ENCODE measurements at regions not wholly inside any gene's neighbourhood (a gene's known extent, or its start where the extent isn't known, plus 50 kb on each side); places are given as distances from the start of the nearest gene placed in this dataset.

- H3K4me3 Mint-ChIP-seq, result no peak overlapping the region
Observed at GRCh38 chr1:58403894-58404293, 142.6 kb downstream of the OMA1 start.

GRCh38 chr1:58402444-58402843, 144.1 kb downstream of the OMA1 start:
- no peaks in the 10 kb centered on the region for H3K4me1 Mint-ChIP-seq
- H3K9ac ChIP-seq (ENCODE audit: extremely low read depth, low read length, poor library complexity, severe bottlenecking), result no peak overlapping the region
- no peaks in the 10 kb centered on the region for H3K36me3 Mint-ChIP-seq (ENCODE audit: low read depth)
- H3K4me3 ChIP-seq (ENCODE audit: low read length), result no peak overlapping the region
- no peaks in the 10 kb centered on the region for H3K27me3 Mint-ChIP-seq (ENCODE audit: insufficient read depth)
- H3K4me1 ChIP-seq (ENCODE audit: control insufficient read depth, insufficient read depth, low read length), result no peaks in the 10 kb centered on the region
- H3K9me3 ChIP-seq (ENCODE audit: control insufficient read depth, low read length), result no peaks in the 10 kb centered on the region
- H3K27ac Mint-ChIP-seq, result no peak overlapping the region
- TF ChIP-seq CTCF (conservative IDR thresholded peaks at IDR 0.05), result no peak
- DNase-seq, result no peak
- 84 to 92% methylated on average over 6 of the region's 6 CpGs for WGBS, 2 experiments (ENCODE audit: insufficient coverage in 1 of 2, insufficient read length in 1 of 2)
- H3K4me3 Mint-ChIP-seq, result no peak overlapping the region
- no peaks in the 10 kb centered on the region for H3K9me3 Mint-ChIP-seq
- no peak overlapping the region for H3K27ac ChIP-seq (ENCODE audit: low read depth, low read length)
- no peaks in the 10 kb centered on the region for H3K36me3 ChIP-seq (ENCODE audit: control insufficient read depth, insufficient read depth, low read length)
- no peaks in the 10 kb centered on the region for H3K27me3 ChIP-seq (ENCODE audit: control insufficient read depth, insufficient read depth, low read length, poor library complexity, severe bottlenecking)

More at GRCh38 chr1:58403894-58404293, 142.6 kb downstream of the OMA1 start:
- Histone ChIP-seq H3K36me3 (ENCODE audit: control insufficient read depth, insufficient read depth, low read length) (no peaks in the 10 kb centered on the region), H3K4me3 (ENCODE audit: low read length) (no peak overlapping the region), H3K9ac (ENCODE audit: extremely low read depth, low read length, poor library complexity, severe bottlenecking) (no peak overlapping the region), H3K27me3 (ENCODE audit: control insufficient read depth, insufficient read depth, low read length, poor library complexity, severe bottlenecking) (no peaks in the 10 kb centered on the region), H3K9me3 (ENCODE audit: control insufficient read depth, low read length) (no peaks in the 10 kb centered on the region), H3K27ac (ENCODE audit: low read depth, low read length) (no peak overlapping the region), H3K4me1 (ENCODE audit: control insufficient read depth, insufficient read depth, low read length) (no peaks in the 10 kb centered on the region)
- Mint-ChIP-seq H3K36me3 (ENCODE audit: low read depth) (no peaks in the 10 kb centered on the region), H3K9me3 (no peaks in the 10 kb centered on the region), H3K27me3 (ENCODE audit: insufficient read depth) (no peaks in the 10 kb centered on the region), H3K27ac (no peak overlapping the region), H3K4me1 (no peaks in the 10 kb centered on the region)
- 96 to 100% methylated on average over 1 of the region's 1 CpG for WGBS, 2 experiments (ENCODE audit: insufficient coverage in 1 of 2, insufficient read length in 1 of 2)
- TF ChIP-seq CTCF (conservative IDR thresholded peaks at IDR 0.05), result no peak
- DNase-seq, result no peak

GRCh38 chr1:58401991-58402390, 144.5 kb downstream of the OMA1 start:
- H3K4me3 Mint-ChIP-seq, result no peak overlapping the region
- H3K9ac ChIP-seq (ENCODE audit: extremely low read depth, low read length, poor library complexity, severe bottlenecking), result no peak overlapping the region
- H3K27ac ChIP-seq (ENCODE audit: low read depth, low read length), result no peak overlapping the region
- H3K4me1 ChIP-seq (ENCODE audit: control insufficient read depth, insufficient read depth, low read length), result no peaks in the 10 kb centered on the region
- WGBS, 2 experiments (ENCODE audit: insufficient coverage in 1 of 2, insufficient read length in 1 of 2), result 85 to 100% methylated on average over 2 to 6 of the region's 6 CpGs
- H3K36me3 ChIP-seq (ENCODE audit: control insufficient read depth, insufficient read depth, low read length), result no peaks in the 10 kb centered on the region
- no peak for DNase-seq
- H3K27ac Mint-ChIP-seq, result no peak overlapping the region
- H3K36me3 Mint-ChIP-seq (ENCODE audit: low read depth), result no peaks in the 10 kb centered on the region
- H3K4me1 Mint-ChIP-seq, result no peaks in the 10 kb centered on the region
- TF ChIP-seq CTCF (conservative IDR thresholded peaks at IDR 0.05), result no peak
- H3K4me3 ChIP-seq (ENCODE audit: low read length), result no peak overlapping the region
- no peaks in the 10 kb centered on the region for H3K27me3 Mint-ChIP-seq (ENCODE audit: insufficient read depth)
- no peaks in the 10 kb centered on the region for H3K27me3 ChIP-seq (ENCODE audit: control insufficient read depth, insufficient read depth, low read length, poor library complexity, severe bottlenecking)
- no peaks in the 10 kb centered on the region for H3K9me3 ChIP-seq (ENCODE audit: control insufficient read depth, low read length)
- no peaks in the 10 kb centered on the region for H3K9me3 Mint-ChIP-seq
